ENCODE measurements at regions not wholly inside any gene's neighbourhood (a gene's known extent, or its start where the extent isn't known, plus 50 kb on each side); places are given as distances from the start of the nearest gene placed in this dataset.

DNA sequence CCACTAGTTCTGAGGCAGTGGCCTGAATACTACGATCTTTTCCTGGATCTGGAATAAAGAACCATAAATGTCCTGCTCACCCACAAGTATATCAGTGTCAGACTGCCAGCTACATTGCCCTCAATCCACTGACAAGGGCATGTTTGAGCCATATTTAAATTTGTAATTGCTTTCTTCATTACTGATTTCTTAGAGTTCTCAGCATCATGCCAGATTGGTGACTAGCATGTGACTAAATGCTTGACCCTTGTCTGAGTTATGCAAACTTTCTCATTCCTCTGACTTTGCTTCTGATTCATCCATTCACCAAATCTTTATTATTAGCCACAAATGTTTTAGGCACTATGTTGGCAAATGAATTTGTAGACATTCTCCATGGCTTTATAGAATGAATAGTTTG, 143.6 kb upstream of the SLC16A7 start:
- Histone ChIP-seq H3K79me2 (ENCODE audit: low read depth) (no peaks in the 10 kb centered on the region), H3K9me2 (ENCODE audit: insufficient read depth) (no peaks in the 10 kb centered on the region), H3K4me2 (no peak overlapping the region), H3K36me3 (ENCODE audit: low read depth) (no peaks in the 10 kb centered on the region), H3K4me1 (replicated peaks; ENCODE audit: insufficient read depth) (no peaks in the 10 kb centered on the region), H2AFZ (no peak overlapping the region), H4K20me1 (ENCODE audit: insufficient read depth) (no peaks in the 10 kb centered on the region), H3K9me3 (ENCODE audit: insufficient read depth, low read depth) (no peaks in the 10 kb centered on the region), H3K27me3 (ENCODE audit: insufficient read depth, low read depth) (no peaks in the 10 kb centered on the region), H3K4me3 (no peak overlapping the region), H3K27ac (no peak overlapping the region), H3F3A (ENCODE audit: insufficient read depth, low read depth) (no peaks in the 10 kb centered on the region)
- TF ChIP-seq, protein P1, sequence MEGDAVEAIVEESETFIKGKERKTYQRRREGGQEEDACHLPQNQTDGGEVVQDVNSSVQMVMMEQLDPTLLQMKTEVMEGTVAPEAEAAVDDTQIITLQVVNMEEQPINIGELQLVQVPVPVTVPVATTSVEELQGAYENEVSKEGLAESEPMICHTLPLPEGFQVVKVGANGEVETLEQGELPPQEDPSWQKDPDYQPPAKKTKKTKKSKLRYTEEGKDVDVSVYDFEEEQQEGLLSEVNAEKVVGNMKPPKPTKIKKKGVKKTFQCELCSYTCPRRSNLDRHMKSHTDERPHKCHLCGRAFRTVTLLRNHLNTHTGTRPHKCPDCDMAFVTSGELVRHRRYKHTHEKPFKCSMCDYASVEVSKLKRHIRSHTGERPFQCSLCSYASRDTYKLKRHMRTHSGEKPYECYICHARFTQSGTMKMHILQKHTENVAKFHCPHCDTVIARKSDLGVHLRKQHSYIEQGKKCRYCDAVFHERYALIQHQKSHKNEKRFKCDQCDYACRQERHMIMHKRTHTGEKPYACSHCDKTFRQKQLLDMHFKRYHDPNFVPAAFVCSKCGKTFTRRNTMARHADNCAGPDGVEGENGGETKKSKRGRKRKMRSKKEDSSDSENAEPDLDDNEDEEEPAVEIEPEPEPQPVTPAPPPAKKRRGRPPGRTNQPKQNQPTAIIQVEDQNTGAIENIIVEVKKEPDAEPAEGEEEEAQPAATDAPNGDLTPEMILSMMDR (conservative IDR thresholded peaks at IDR 0.05), result no peak
- no peak for TF ChIP-seq EZH2 (IDR thresholded peaks at IDR 0.05; ENCODE audit: low read depth)
- BruUV-seq (replicated peaks), result no TSS peak
- CTCF ChIA-PET, result no interaction called here
- POLR2A ChIA-PET (ENCODE audit: unreplicated experiment), result no interaction called here
- no peak for DNase-seq
- intact Hi-C loops (cut with micrococcal nuclease; ENCODE audit: unreplicated experiment), result no loop called here

DNA sequence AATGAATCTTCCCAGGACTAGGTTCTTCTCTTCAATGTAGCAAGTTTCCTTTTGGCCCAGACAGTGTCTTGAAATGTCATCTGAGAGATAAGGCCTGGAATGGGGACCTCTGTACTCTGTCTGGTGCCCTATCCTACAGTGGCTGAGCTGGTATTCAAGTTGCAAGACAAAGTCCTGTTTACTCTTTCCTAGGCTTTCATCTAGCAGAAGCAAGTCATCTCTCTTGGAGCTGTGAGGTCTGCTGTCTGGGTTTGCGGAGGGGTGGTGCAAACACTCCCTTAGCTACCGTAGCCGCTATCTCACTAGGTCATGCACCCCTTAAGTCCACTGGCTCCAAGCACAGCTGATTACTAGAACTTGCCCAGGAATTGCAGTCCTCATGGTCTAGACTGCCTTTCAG, 149.7 kb upstream of the SLC16A7 start:
- Histone ChIP-seq H3F3A (ENCODE audit: insufficient read depth, low read depth) (no peaks in the 10 kb centered on the region), H3K79me2 (ENCODE audit: low read depth) (no peaks in the 10 kb centered on the region), H3K27me3 (ENCODE audit: insufficient read depth, low read depth) (no peaks in the 10 kb centered on the region), H3K9me3 (ENCODE audit: insufficient read depth, low read depth) (peaks cover 5% of the 10 kb centered on the region; the same call in 1 of the 2 replicates), H3K9me2 (ENCODE audit: insufficient read depth) (no peaks in the 10 kb centered on the region), H3K4me3 (no peak overlapping the region), H3K4me2 (no peak overlapping the region), H3K36me3 (ENCODE audit: low read depth) (no peaks in the 10 kb centered on the region), H2AFZ (no peak overlapping the region), H4K20me1 (ENCODE audit: insufficient read depth) (no peaks in the 10 kb centered on the region), H3K4me1 (replicated peaks; ENCODE audit: insufficient read depth) (no peaks in the 10 kb centered on the region), H3K27ac (no peak overlapping the region)
- TF ChIP-seq EZH2 (IDR thresholded peaks at IDR 0.05; ENCODE audit: low read depth), result no peak
- TF ChIP-seq, protein P1 (conservative IDR thresholded peaks at IDR 0.05), result no peak
- no peak for DNase-seq
- POLR2A ChIA-PET (ENCODE audit: unreplicated experiment), result no interaction called here
- CTCF ChIA-PET, result no interaction called here
- BruUV-seq (replicated peaks), result no TSS peak
- intact Hi-C loops (cut with micrococcal nuclease; ENCODE audit: unreplicated experiment), result no loop called here

DNA sequence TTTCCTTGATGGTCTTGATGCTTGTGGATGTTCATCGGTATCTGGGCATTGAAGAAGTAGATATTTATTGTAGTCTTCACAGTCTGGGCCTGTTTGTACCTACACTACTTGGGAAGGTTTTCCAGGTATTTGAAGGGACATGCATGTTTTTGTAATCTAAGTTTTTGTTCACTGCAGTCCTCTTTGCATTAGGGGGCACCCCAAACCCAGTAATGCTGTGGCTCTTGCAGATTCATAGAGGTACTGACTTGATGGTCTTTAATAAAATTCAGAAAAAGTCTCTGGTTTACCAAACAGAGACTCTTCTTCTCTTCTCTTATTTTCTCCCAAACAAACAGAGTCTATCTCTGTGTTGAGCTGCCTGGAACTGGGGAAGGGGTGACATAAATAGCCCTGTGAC, 150.9 kb upstream of the SLC16A7 start:
- Histone ChIP-seq H3K27me3 (ENCODE audit: insufficient read depth, low read depth) (no peaks in the 10 kb centered on the region), H3K4me3 (no peak overlapping the region), H4K20me1 (ENCODE audit: insufficient read depth) (no peaks in the 10 kb centered on the region), H3K4me2 (no peak overlapping the region), H2AFZ (no peak overlapping the region), H3K36me3 (ENCODE audit: low read depth) (no peaks in the 10 kb centered on the region), H3K27ac (no peak overlapping the region), H3K9me3 (ENCODE audit: insufficient read depth, low read depth) (peaks cover 5% of the 10 kb centered on the region; the same call in 1 of the 2 replicates), H3F3A (ENCODE audit: insufficient read depth, low read depth) (no peaks in the 10 kb centered on the region), H3K4me1 (replicated peaks; ENCODE audit: insufficient read depth) (no peaks in the 10 kb centered on the region), H3K79me2 (ENCODE audit: low read depth) (no peaks in the 10 kb centered on the region), H3K9me2 (ENCODE audit: insufficient read depth) (no peaks in the 10 kb centered on the region)
- no peak for DNase-seq
- TF ChIP-seq EZH2 (IDR thresholded peaks at IDR 0.05; ENCODE audit: low read depth), result no peak
- TF ChIP-seq, protein P1 (conservative IDR thresholded peaks at IDR 0.05), result no peak
- ChIA-PET POLR2A (ENCODE audit: unreplicated experiment) (no interaction called here), CTCF (interaction anchor here (0.6 kb wide), 1 partner anchor 486 kb away, joined by 3 read pairs; no protein-coding TSS in a partner anchor)
- intact Hi-C loops (cut with micrococcal nuclease; ENCODE audit: unreplicated experiment), result no loop called here
- BruUV-seq (replicated peaks), result no TSS peak
